HUES48 (cell line): ENCODE measurements at regions not wholly inside any gene's neighbourhood (a gene's known extent, or its start where the extent isn't known, plus 50 kb on each side); places are given as distances from the start of the nearest gene placed in this dataset.

Experiments
- H3K27ac ChIP-seq: one replicate; pipeline ENCODE4 v1.7.0; 2013; ENCODE audit warnings: low read depth, low read length, inconsistent platforms
- H3K27me3 ChIP-seq: 2 replicates; pipeline ENCODE4 v1.6.1; 2013; ENCODE audit warnings: mild to moderate bottlenecking, low read length; ENCODE audit not compliant: control insufficient read depth, insufficient read depth
- H3K36me3 ChIP-seq: 2 replicates; pipeline ENCODE4 v1.6.1; 2013; ENCODE audit warnings: low read length; ENCODE audit not compliant: control insufficient read depth, insufficient read depth
- H3K4me1 ChIP-seq: 2 replicates; pipeline ENCODE4 v1.6.1; 2013; ENCODE audit warnings: mild to moderate bottlenecking, low read length; ENCODE audit not compliant: control insufficient read depth, insufficient read depth
- H3K4me3 ChIP-seq: 2 replicates; pipeline ENCODE4 v1.5.1; 2013; ENCODE audit warnings: mild to moderate bottlenecking, low read depth, low read length
- H3K9ac ChIP-seq: 2 replicates; pipeline ENCODE4 v1.6.1; 2013; ENCODE audit warnings: mild to moderate bottlenecking, low read depth, low read length, moderate library complexity
- H3K9me3 ChIP-seq: 2 replicates; pipeline ENCODE4 v1.6.1; 2013; ENCODE audit warnings: low read length; ENCODE audit not compliant: control insufficient read depth, insufficient read depth

GRCh38 chr22:48451891-48452290 lies 1375.8 kb downstream of the BRD1 start:
- no peak overlapping the region for H3K27ac ChIP-seq
- H3K9ac ChIP-seq = no peak overlapping the region
- H3K27me3 ChIP-seq = no peaks in the 10 kb centered on the region
- H3K4me1 ChIP-seq = no peaks in the 10 kb centered on the region
- H3K4me3 ChIP-seq = no peak overlapping the region
- H3K36me3 ChIP-seq = no peaks in the 10 kb centered on the region
- no peaks in the 10 kb centered on the region for H3K9me3 ChIP-seq

GRCh38 chr22:48450188-48450825 lies 1377.4 kb downstream of the BRD1 start:
- Histone ChIP-seq H3K9me3 (no peaks in the 10 kb centered on the region), H3K4me1 (no peaks in the 10 kb centered on the region)

GRCh38 chr22:48449466-48450187 lies 1378.0 kb downstream of the BRD1 start:
- H3K36me3 ChIP-seq = no peaks in the 10 kb centered on the region
- H3K27ac ChIP-seq = no peak overlapping the region
- H3K4me3 ChIP-seq = no peak overlapping the region
- no peaks in the 10 kb centered on the region for H3K4me1 ChIP-seq
- H3K9ac ChIP-seq = no peak overlapping the region
- H3K27me3 ChIP-seq = no peaks in the 10 kb centered on the region
- H3K9me3 ChIP-seq = no peaks in the 10 kb centered on the region

More at GRCh38 chr22:48450188-48450825, 1377.4 kb downstream of the BRD1 start:
- no peaks in the 10 kb centered on the region for H3K36me3 ChIP-seq
- no peak overlapping the region for H3K9ac ChIP-seq
- no peak overlapping the region for H3K27ac ChIP-seq
- no peaks in the 10 kb centered on the region for H3K27me3 ChIP-seq
- no peak overlapping the region for H3K4me3 ChIP-seq

GRCh38 chr22:48448821-48449220 lies 1378.9 kb downstream of the BRD1 start:
- H3K4me1 ChIP-seq = no peaks in the 10 kb centered on the region
- H3K9me3 ChIP-seq = no peaks in the 10 kb centered on the region
- no peak overlapping the region for H3K9ac ChIP-seq
- no peaks in the 10 kb centered on the region for H3K36me3 ChIP-seq
- no peak overlapping the region for H3K27ac ChIP-seq
- no peaks in the 10 kb centered on the region for H3K27me3 ChIP-seq
- H3K4me3 ChIP-seq = no peak overlapping the region

GRCh38 chr22:48445113-48445827 lies 1382.4 kb downstream of the BRD1 start:
- Histone ChIP-seq H3K4me1 (no peaks in the 10 kb centered on the region), H3K9me3 (no peaks in the 10 kb centered on the region), H3K4me3 (no peak overlapping the region), H3K27ac (no peak overlapping the region), H3K9ac (no peak overlapping the region), H3K27me3 (no peaks in the 10 kb centered on the region), H3K36me3 (no peaks in the 10 kb centered on the region)

- Histone ChIP-seq H3K27ac (no peak overlapping the region), H3K4me1 (no peaks in the 10 kb centered on the region), H3K36me3 (no peaks in the 10 kb centered on the region), H3K9me3 (no peaks in the 10 kb centered on the region), H3K9ac (no peak overlapping the region), H3K27me3 (no peaks in the 10 kb centered on the region), H3K4me3 (no peak overlapping the region)
Measured at GRCh38 chr22:48444320-48445112, 1383.2 kb downstream of the BRD1 start.

- Histone ChIP-seq H3K9ac (no peak overlapping the region), H3K27me3 (no peaks in the 10 kb centered on the region), H3K27ac (no peak overlapping the region), H3K36me3 (no peaks in the 10 kb centered on the region), H3K9me3 (no peaks in the 10 kb centered on the region), H3K4me1 (no peaks in the 10 kb centered on the region), H3K4me3 (no peak overlapping the region)
Measured at GRCh38 chr22:48443680-48444079, 1384.0 kb downstream of the BRD1 start.

GRCh38 chr22:48442663-48443062 lies 1385.0 kb downstream of the BRD1 start:
- no peak overlapping the region for H3K27ac ChIP-seq
- no peaks in the 10 kb centered on the region for H3K9me3 ChIP-seq
- H3K36me3 ChIP-seq = no peaks in the 10 kb centered on the region
- H3K4me1 ChIP-seq = no peaks in the 10 kb centered on the region
- H3K27me3 ChIP-seq = no peaks in the 10 kb centered on the region
- no peak overlapping the region for H3K4me3 ChIP-seq
- H3K9ac ChIP-seq = no peak overlapping the region

GRCh38 chr22:48441553-48441850 lies 1386.2 kb downstream of the BRD1 start:
- H3K27me3 ChIP-seq = no peaks in the 10 kb centered on the region
- no peak overlapping the region for H3K27ac ChIP-seq
- no peaks in the 10 kb centered on the region for H3K4me1 ChIP-seq
- H3K4me3 ChIP-seq = no peak overlapping the region
- no peaks in the 10 kb centered on the region for H3K9me3 ChIP-seq
- no peak overlapping the region for H3K9ac ChIP-seq
- no peaks in the 10 kb centered on the region for H3K36me3 ChIP-seq

GRCh38 chr22:48440673-48441552 lies 1386.8 kb downstream of the BRD1 start:
- H3K27me3 ChIP-seq = no peaks in the 10 kb centered on the region
- H3K4me1 ChIP-seq = no peaks in the 10 kb centered on the region
- no peak overlapping the region for H3K27ac ChIP-seq
- no peak overlapping the region for H3K9ac ChIP-seq
- H3K4me3 ChIP-seq = no peak overlapping the region
- H3K36me3 ChIP-seq = no peaks in the 10 kb centered on the region
- no peaks in the 10 kb centered on the region for H3K9me3 ChIP-seq
